Endothelial cell (in vitro differentiated cells): ENCODE measurements at regions not wholly inside any gene's neighbourhood (a gene's known extent, or its start where the extent isn't known, plus 50 kb on each side); places are given as distances from the start of the nearest gene placed in this dataset.
A peak's percentile ranks its signal among the peaks of the same experiment; 100 is the strongest.

Experiments used
- DNase-seq: peaks from one replicate; pipeline ENCODE4 v3.0.0; 2021; ENCODE audit warnings: low spot score
- H3K27ac Mint-ChIP-seq: one replicate; pipeline ENCODE4 v1.8.0; 2021; ENCODE audit warnings: mixed read lengths, inconsistent platforms; ENCODE audit not compliant: unreplicated experiment
- H3K27me3 Mint-ChIP-seq: one replicate; pipeline ENCODE4 v1.8.0; 2021; ENCODE audit warnings: mild to moderate bottlenecking, moderate library complexity, mixed read lengths, inconsistent platforms; ENCODE audit not compliant: unreplicated experiment
- H3K36me3 Mint-ChIP-seq: one replicate; pipeline ENCODE4 v1.8.0; 2021; ENCODE audit warnings: mild to moderate bottlenecking, low read depth, mixed read lengths, inconsistent platforms; ENCODE audit not compliant: unreplicated experiment
- H3K4me1 Mint-ChIP-seq: one replicate; pipeline ENCODE4 v1.8.0; 2021; ENCODE audit warnings: mild to moderate bottlenecking, mixed read lengths, inconsistent platforms; ENCODE audit not compliant: unreplicated experiment
- H3K4me3 Mint-ChIP-seq: one replicate; pipeline ENCODE4 v1.8.0; 2021; ENCODE audit warnings: mild to moderate bottlenecking, mixed read lengths, inconsistent platforms; ENCODE audit not compliant: unreplicated experiment
- H3K9me3 Mint-ChIP-seq: one replicate; pipeline ENCODE4 v1.8.0; 2021; ENCODE audit warnings: mixed read lengths, inconsistent platforms; ENCODE audit not compliant: unreplicated experiment
- CTCF ChIP-seq: fragments of 200-600 bp; sonication (generic); IDR thresholded peaks from one replicate; pipeline ENCODE4 v1.5.0; 2021; ENCODE audit warnings: antibody characterized with exemption; ENCODE audit not compliant: unreplicated experiment

GRCh38 chr10:37713642-37714041, 143.8 kb downstream of the ZNF248 start:
- Mint-ChIP-seq H3K4me3 (no peak overlapping the region), H3K36me3 (no peaks in the 10 kb centered on the region), H3K27me3 (peaks cover 8% of the 10 kb centered on the region), H3K27ac (peak overlapping the region; percentile 74), H3K4me1 (no peaks in the 10 kb centered on the region), H3K9me3 (peaks cover 21% of the 10 kb centered on the region)
- no peak for DNase-seq
- TF ChIP-seq CTCF: no peak

DNA sequence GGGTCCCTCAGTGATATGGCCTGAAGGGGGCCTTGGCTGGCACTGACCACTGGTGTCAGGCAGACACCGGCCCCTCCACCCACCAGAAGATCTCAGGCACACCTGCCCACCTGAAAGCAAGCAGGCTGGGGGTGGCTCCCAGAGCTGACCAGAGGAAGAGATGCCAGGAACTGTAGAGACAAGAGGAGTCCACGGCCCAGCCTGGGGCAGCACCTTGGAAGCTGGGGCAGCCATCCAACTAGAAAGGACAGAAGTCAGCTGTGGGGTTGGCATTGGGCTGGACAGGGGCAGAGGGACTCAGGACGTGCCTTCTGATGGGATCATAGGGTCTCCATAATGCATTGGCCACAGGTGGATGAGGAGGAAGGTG, 144.3 kb downstream of the ZNF248 start:
- Mint-ChIP-seq H3K9me3 (peaks cover 22% of the 10 kb centered on the region), H3K4me3 (no peak overlapping the region), H3K4me1 (no peaks in the 10 kb centered on the region), H3K27me3 (peaks cover 10% of the 10 kb centered on the region), H3K27ac (no peak overlapping the region), H3K36me3 (no peaks in the 10 kb centered on the region)
- no peak for DNase-seq
- no peak for TF ChIP-seq CTCF

GRCh38 chr10:37712489-37713131, 144.8 kb downstream of the ZNF248 start:
- no peak overlapping the region for H3K4me3 Mint-ChIP-seq
- peaks cover 23% of the 10 kb centered on the region for H3K9me3 Mint-ChIP-seq
- H3K4me1 Mint-ChIP-seq: no peaks in the 10 kb centered on the region
- H3K27ac Mint-ChIP-seq: no peak overlapping the region
- no peak for DNase-seq
- H3K36me3 Mint-ChIP-seq: no peaks in the 10 kb centered on the region
- no peak for TF ChIP-seq CTCF
- H3K27me3 Mint-ChIP-seq: peaks cover 10% of the 10 kb centered on the region

- TF ChIP-seq CTCF: no peak
- no peak for DNase-seq
- Mint-ChIP-seq H3K4me1 (no peaks in the 10 kb centered on the region), H3K36me3 (no peaks in the 10 kb centered on the region), H3K27me3 (peaks cover 10% of the 10 kb centered on the region), H3K4me3 (no peak overlapping the region), H3K27ac (no peak overlapping the region), H3K9me3 (peaks cover 26% of the 10 kb centered on the region)
These were observed 145.6 kb downstream of the ZNF248 start for GRCh38 chr10:37711617-37712488.
